HG03064 (cell line): ENCODE measurements at regions not wholly inside any gene's neighbourhood (a gene's known extent, or its start where the extent isn't known, plus 50 kb on each side); places are given as distances from the start of the nearest gene placed in this dataset.

Source experiments
- ATAC-seq: cut with Tn5 transposase; IDR thresholded peaks from one replicate; pipeline ENCODE4 v1.9.1; 2021; ENCODE audit warnings: low read depth; ENCODE audit not compliant: unreplicated experiment

DNA sequence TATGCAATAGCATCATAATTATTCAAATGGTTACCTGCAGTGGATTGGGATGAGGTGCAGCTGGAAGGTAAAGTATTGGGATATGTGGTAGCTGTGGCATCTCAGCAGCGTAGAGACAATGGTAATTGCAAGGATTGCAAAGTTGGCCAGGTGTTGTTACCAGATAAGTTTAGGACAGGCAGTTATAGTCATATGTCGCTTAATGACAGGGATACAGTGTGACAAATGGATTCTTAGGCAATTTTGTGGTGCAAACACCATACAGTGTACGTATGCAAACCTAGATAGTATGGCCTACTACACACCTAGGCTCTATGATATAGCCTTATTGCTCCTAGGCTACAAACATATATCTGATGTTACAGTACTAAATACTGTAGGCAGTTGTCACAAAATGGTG, 163.5 kb upstream of the LYZL2 start:
- no peak for ATAC-seq

DNA sequence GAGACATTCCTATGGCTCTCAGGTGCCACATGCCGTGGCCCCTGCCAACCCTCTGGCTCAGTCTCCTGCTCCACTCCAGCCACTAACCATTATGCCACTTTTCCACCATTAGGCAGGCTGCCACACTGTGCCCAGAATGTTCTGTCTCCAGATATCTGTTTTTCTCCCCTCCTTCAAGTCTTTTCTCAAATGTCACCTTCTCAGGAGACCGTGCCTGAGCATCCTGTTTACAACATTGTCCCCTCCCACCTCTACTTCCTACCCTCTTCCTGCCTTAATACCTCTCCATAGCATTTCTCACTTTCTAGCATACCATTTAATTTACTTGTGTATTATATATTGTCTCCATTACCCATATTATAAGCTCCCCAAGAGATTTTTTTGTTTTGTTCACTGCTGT, 162.5 kb upstream of the LYZL2 start:
- ATAC-seq: no peak

GRCh38 chr10:30791197-30791611, 161.7 kb upstream of the LYZL2 start:
- no peak for ATAC-seq

GRCh38 chr10:30789806-30790205, 160.3 kb upstream of the LYZL2 start:
- ATAC-seq: no peak

- ATAC-seq: no peak
Measured at GRCh38 chr10:30788307-30788706, 158.8 kb upstream of the LYZL2 start.

DNA sequence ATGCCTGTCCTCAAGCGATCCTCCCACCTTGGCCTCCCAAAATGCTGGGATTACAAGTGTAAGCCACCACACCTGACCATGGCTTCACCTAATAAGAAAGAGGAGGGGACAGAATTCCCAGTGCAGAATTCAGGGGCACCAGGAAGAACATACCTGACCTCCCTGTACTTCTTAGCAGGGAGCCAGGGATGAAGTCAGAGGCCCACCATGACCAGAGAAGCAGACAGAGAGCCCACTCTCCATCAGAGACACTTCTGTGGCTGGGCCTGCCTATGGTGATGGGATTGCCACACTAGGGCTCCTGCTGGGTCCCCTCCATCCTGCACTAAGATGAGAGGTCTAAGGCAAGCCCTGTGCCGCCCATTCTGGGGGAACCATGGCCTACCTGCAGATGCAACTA, 157.4 kb upstream of the LYZL2 start:
- no peak for ATAC-seq

- no peak for ATAC-seq
Measured at GRCh38 chr10:30786131-30786530, 156.6 kb upstream of the LYZL2 start.

DNA sequence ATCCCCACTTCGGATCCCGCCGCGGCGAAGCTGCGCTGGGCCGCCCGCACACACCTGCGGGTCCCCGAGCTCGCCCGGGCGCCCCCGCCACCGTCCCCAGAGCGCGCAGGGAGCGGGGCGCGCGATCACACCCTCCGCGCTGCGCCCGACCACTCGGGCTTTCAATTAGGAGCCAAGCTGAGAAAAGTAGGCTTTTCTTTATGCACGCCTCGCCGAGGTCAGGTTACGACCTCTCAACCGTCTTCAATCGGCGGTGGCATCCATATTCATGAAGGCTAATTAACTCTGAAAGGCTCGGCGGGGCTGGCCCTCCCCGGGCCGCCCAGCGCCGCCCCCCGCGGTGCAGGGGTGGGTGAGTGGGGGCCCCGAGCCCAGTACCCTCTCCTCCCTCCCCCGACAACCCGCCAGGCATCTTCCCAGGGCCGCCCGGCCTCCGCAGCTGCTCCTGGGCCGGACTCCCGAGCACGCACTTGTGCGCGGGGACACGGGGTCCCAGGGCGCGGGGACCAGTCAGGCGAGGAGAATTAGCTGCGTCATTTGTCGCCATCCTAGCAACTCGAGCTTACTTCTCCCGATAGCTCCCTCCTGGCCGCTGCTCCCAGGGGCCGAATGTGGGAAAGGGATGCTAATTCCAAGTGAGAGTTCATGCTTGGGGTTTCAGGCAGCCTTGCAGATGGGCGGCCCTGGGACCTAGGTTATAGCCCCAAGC, 155.5 kb upstream of the LYZL2 start:
- no peak for ATAC-seq

DNA sequence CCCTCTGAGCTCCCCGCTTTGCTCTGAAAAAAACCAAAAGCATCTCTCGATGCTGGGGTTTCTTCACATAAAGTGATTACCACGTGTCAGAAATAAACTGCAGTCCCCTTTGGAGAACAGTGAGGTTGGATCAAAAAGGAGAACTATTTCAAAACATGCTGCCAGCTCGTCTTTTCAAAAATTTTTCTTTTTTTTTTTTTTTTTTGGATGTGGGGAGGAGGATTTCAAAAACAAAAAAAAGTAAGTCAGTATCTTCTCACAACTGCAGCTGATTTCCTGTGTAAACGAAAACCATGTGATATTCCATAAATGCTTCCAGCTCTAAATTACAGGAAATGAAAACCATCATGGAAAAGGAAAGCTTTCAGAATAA, 155.0 kb upstream of the LYZL2 start:
- ATAC-seq: no peak

- ATAC-seq: no peak
Measured at GRCh38 chr10:30783939-30784501, 154.5 kb upstream of the LYZL2 start.

- peak; percentile 59 for ATAC-seq
Measured at GRCh38 chr10:30782537-30783461, 153.2 kb upstream of the LYZL2 start.

GRCh38 chr10:30782157-30782536, 152.6 kb upstream of the LYZL2 start:
- no peak for ATAC-seq

- ATAC-seq: no peak
Measured at GRCh38 chr10:30781670-30782121, 152.1 kb upstream of the LYZL2 start.

DNA sequence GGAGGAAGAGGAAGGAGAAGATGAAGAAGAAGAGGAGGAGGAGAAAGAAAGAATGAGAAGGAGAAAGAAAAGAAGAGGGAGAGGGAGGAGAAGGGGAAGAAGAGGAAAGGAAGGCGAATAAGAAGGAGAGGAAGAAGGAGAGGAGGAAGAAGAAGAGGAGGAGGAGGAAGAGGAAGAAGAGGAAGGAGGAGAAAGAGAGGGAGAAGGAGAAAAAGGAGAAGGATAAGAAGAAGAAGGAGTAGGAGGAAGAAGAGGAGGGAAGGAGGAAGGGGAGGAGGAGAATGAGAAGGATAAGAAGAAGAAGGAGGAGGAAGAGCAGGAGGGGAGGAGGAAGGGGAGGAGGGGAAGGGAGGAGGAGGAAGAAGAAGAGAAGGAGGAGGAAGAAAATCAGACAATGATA, 149.2 kb upstream of the LYZL2 start:
- no peak for ATAC-seq

DNA sequence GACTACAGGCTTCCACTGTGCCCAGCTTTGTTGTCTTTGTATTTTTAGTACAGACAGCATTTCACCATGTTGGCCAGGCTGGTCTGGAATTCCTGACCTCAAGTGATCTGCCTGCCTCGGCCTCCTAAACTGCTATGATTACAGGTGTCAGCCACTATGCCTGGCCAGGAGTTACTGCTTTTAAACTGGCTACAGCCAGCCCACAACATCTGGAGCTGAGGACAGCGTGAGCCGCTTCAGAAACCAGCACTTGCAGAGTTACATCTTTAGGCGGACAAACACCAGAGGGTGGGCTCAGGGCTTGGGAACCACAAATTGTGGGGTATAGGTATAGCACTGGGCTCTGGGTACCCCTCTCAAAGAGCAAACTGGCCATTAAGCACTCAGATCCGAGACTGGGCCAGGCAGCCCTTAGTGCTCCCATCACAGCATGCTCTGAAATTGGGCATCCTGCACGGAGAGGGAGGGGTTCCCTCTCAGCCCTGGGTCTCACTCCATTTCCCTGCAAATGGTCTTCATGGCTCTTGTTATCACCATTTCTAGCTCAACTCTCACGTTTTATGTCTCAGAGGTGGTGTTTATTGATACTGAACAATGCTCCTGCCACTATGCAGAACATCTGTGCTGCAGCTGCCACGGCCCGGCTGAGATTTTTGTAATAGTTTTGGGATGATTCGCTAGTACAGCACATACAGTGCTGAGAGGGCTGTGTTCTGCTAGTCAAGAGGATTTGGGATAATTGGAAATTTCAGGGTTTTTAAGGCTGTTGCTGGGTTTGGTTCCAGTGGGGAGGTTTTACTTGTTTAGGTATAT, 146.4 kb upstream of the LYZL2 start:
- ATAC-seq: no peak

- no peak for ATAC-seq
Measured at GRCh38 chr10:30774261-30774660, 144.7 kb upstream of the LYZL2 start.

DNA sequence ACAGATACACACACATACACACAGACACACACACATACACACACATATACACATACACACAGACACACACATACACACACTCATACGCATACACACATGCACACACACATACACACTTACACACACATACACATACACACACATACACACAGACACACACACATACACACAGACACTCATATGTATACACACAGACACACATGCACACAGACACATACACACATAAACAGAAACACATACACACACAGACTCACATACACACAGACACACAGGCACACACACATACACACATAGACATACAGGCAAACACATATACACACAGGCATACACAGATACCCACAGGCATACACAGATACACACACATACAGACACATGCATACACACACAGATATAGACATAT, 143.9 kb upstream of the LYZL2 start:
- ATAC-seq: no peak

DNA sequence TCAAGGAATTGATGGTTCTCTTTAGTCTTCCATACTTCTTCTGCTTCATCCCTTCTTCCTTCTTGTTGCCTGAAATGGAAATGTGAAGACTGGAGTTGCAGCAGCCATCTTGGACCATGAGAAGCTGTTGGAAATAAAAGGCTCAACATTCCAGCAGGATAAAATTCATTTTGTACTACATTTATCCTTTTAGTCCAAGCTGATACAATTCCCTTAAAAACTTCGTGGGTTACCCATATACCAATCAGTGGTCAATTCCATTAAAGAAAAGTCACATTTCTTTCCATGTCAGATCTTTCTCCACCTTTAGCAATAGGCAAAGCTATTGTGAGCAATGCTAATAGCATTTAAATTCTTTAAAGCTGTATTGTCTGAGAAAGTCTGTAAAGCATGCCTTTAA, 141.3 kb upstream of the LYZL2 start:
- no peak for ATAC-seq

DNA sequence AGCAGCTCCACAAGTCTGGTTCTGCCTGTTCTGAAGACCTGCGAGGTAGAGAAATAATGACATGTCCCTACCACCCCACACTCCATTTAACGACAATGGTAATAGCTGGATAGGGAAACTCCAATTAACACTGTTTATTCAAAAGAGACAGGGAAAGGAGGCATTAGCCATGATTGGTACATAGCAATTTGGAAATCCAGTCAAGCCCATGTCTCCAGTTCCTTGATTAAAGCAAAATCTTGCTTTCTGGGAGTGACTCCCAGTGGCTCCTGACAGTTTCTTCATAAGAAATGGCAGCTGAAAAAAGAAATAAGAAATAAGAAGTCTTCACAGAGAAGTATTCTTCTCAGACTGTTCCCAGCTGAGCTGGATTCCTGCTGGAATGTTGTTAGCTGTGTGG, 140.7 kb upstream of the LYZL2 start:
- ATAC-seq: no peak

DNA sequence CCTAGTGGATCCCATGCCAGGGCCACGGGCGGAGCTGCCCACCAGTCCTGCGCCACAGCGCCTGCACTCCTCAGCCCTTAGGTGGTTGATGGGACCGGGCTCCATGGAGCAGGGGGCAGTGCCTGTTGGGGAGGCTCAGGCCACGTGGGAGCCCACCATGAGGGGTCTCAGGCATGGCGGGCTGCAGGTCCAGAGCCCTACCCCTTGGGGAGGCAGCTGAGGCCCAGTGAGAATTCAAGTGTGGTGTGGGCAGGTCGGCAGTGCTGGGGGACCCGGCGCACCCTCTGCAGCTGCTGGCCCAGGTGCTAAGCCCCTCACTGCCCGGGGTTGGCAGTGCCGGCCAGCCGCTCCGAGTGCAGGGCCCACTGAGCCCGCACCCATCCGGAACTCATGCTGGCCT, 139.8 kb upstream of the LYZL2 start:
- ATAC-seq: no peak

GRCh38 chr10:30765616-30766015, 136.1 kb upstream of the LYZL2 start:
- no peak for ATAC-seq
